ENCODE measurements at regions not wholly inside any gene's neighbourhood (a gene's known extent, or its start where the extent isn't known, plus 50 kb on each side); places are given as distances from the start of the nearest gene placed in this dataset.

DNA sequence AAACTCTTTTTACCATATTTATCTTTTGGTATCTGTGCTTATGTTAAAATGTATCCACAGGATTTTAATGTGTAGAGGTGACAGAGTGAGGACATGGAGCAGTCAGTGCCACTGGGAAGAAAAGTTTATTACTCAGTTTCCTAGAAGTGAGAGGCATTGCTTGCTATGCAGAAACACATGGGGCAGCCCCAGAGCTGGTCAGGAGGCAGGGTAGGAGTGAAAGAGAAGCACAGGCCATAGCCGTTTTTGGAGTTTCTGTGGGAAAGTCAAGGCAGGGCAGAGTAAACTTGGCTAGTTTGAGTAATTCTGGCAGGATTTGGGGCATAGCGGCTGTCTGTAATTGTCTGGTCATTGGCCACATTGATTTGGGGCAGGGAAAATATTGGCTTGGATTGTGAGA lies 370.9 kb downstream of the FGF9 start:
- TF ChIP-seq POLR2A (IDR thresholded peaks at IDR 0.05) = no peak
- TF ChIP-seq, protein P1, sequence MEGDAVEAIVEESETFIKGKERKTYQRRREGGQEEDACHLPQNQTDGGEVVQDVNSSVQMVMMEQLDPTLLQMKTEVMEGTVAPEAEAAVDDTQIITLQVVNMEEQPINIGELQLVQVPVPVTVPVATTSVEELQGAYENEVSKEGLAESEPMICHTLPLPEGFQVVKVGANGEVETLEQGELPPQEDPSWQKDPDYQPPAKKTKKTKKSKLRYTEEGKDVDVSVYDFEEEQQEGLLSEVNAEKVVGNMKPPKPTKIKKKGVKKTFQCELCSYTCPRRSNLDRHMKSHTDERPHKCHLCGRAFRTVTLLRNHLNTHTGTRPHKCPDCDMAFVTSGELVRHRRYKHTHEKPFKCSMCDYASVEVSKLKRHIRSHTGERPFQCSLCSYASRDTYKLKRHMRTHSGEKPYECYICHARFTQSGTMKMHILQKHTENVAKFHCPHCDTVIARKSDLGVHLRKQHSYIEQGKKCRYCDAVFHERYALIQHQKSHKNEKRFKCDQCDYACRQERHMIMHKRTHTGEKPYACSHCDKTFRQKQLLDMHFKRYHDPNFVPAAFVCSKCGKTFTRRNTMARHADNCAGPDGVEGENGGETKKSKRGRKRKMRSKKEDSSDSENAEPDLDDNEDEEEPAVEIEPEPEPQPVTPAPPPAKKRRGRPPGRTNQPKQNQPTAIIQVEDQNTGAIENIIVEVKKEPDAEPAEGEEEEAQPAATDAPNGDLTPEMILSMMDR (IDR thresholded peaks at IDR 0.05) = no peak
- no peak for TF ChIP-seq POLR2AphosphoS5 (IDR thresholded peaks at IDR 0.05)
- TF ChIP-seq EP300 (IDR thresholded peaks at IDR 0.05) = no peak

Measured in gastroesophageal sphincter (tissue), 3 donors.